Vagina (tissue), 2 donors: ENCODE measurements at regions not wholly inside any gene's neighbourhood (a gene's known extent, or its start where the extent isn't known, plus 50 kb on each side); places are given as distances from the start of the nearest gene placed in this dataset.

Experiments
- CTCF ChIP-seq, 3 experiments: fragments of 450-650 bp in 2 of 3; fragments of 200-600 bp in 1 of 3; sonication (generic) in 1 of 3; IDR thresholded peaks; one replicate each; pipeline ENCODE4 v1.5.1; 2017 to 2019; ENCODE audit warnings: antibody characterized with exemption in 3 of 3, mild to moderate bottlenecking in 2 of 3, moderate library complexity in 2 of 3
- POLR2A ChIP-seq, 2 donors: fragments of 450-650 bp; IDR thresholded peaks; one replicate each; pipeline ENCODE4 v1.6.1; 2017; ENCODE audit warnings: antibody characterized with exemption in 2 of 2, mild to moderate bottlenecking in 2 of 2, moderate library complexity in 2 of 2
- POLR2AphosphoS5 ChIP-seq, 2 donors: sonication (generic); formaldehyde crosslinking; IDR thresholded peaks; one replicate each; pipeline ENCODE4 v1.9.0; 2017; ENCODE audit warnings: antibody characterized with exemption in 2 of 2, mild to moderate bottlenecking in 2 of 2, low read depth in 1 of 2; ENCODE audit not compliant: insufficient read depth in 1 of 2

DNA sequence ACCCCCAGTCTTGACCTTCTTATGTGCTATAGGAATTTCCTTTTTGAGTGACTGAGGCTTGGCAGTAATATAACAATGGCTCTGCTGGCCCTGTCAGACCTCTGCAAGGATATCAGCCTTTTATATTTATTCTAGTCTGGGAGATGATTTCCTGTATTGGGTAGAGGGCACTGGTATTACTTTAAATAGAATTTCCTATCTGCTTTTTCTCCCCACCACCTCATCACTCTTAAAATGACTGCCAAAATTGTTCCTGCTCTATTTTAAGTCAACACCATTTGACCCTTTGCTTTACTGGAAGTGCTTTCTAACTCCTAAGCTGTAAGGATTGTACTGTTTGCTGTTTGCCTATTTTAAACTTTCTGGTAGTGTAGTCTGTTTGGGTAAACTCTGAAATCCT lies 658.4 kb upstream of the FSHR start:
- TF ChIP-seq CTCF (IDR thresholded peaks at IDR 0.05) (no peak), POLR2A (IDR thresholded peaks at IDR 0.05) (no peak), POLR2AphosphoS5 (IDR thresholded peaks at IDR 0.05; ENCODE audit: insufficient read depth in 1 of 2, low read depth in 1 of 2) (no peak)
